Mucosa of rectum (tissue), 2 donors: ENCODE measurements at regions not wholly inside any gene's neighbourhood (a gene's known extent, or its start where the extent isn't known, plus 50 kb on each side); places are given as distances from the start of the nearest gene placed in this dataset.

ENCODE experiments used
- H3K27ac ChIP-seq, 2 donors: one replicate each; pipeline ENCODE4 v1.7.0; 2013; ENCODE audit warnings: inconsistent platforms in 2 of 2, low read depth in 2 of 2, low read length in 2 of 2
- H3K27me3 ChIP-seq, 2 donors: one replicate each; pipeline ENCODE4 v1.7.0; 2013; ENCODE audit warnings: low read length in 2 of 2; ENCODE audit not compliant: control insufficient read depth in 2 of 2, insufficient read depth in 2 of 2
- H3K36me3 ChIP-seq, 2 donors: one replicate each; pipeline ENCODE4 v1.7.0; 2013; ENCODE audit warnings: low read length in 2 of 2; ENCODE audit not compliant: control insufficient read depth in 2 of 2, insufficient read depth in 2 of 2
- H3K4me1 ChIP-seq, 2 donors: one replicate each; pipeline ENCODE4 v1.7.0; 2013; ENCODE audit warnings: low read length in 2 of 2, mild to moderate bottlenecking in 1 of 2; ENCODE audit not compliant: control insufficient read depth in 2 of 2, insufficient read depth in 2 of 2
- H3K4me3 ChIP-seq, 2 donors: one replicate each; pipeline ENCODE4 v1.7.0; 2013; ENCODE audit warnings: low read length in 2 of 2
- H3K9ac ChIP-seq, 2 donors: one replicate each; pipeline ENCODE4 v1.7.0; 2013; ENCODE audit warnings: low read length in 2 of 2, low read depth in 1 of 2, mild to moderate bottlenecking in 1 of 2
- H3K9me3 ChIP-seq, 2 donors: one replicate each; pipeline ENCODE4 v1.7.0; 2013; ENCODE audit warnings: low read length in 2 of 2; ENCODE audit not compliant: control insufficient read depth in 2 of 2
- donor health status: healthy.
- donor health status: Normal muscosa, but diverticular disease.

DNA sequence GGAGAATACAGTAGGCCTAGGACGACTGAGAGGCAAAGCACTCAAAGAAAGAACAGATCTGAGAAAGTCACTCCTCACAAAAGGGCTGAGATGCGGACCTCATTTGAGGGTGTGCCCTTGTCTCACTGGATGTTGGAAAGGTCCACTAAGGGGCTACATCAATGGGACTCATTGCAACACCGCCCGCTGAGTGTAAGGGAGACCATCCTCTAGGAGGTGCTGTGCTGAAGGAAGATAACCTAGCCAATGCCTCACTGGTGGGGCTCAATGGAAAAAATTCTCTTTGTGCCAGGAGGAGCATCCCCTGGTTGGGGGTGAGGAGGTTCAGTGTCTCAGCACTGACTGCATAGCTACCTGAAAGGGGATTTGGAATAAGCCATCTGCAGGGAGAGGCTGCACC is 758.7 kb upstream of the CELF2 start:
- Histone ChIP-seq H3K27me3 (no peaks in the 10 kb centered on the region), H3K9me3 (peaks cover 2% of the 10 kb centered on the region in 2 donors), H3K9ac (no peak overlapping the region), H3K4me1 (no peaks in the 10 kb centered on the region), H3K4me3 (no peak overlapping the region), H3K36me3 (no peaks in the 10 kb centered on the region), H3K27ac (no peak overlapping the region)

DNA sequence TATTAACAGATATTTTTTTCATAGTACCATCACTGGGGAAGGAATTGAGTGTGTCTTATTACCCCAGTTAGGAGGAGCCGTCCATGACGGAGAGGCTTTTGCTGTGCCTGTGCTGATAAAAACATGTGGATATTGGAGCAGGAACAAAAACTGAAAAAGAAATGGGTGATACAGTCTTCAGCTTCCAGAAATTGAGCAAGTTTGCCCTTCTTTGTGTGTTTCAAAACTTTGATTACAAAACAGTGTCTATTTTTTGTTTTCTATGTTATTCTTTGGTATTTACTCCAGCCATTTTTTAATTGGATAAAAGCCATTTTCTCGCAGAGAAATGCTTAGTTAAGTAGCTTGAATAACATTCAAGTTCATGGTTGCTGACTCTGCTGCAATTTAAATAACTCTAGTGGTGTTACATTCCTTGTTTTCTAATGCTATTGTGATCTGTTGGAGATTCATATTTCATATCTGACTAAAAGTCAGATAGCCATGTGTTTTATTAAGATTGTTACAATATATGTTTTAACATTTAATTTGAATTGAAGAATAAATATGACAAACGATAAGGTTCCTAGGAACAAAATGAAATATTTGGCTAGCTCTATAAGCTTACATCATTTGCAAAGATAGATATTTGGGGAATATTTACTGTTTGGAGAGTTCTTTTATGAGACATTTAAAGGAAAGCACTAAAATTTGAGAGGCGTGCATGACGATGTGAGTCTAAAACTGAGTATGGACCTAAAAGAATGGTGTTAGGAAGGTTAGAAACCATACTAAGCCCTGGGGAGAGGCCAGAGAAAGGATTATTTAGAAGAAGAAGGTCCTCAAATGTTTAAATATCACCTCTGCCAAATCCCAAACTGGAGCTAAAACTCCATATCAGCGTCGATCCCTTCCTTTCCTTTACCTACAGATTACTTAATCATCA is 747.3 kb upstream of the CELF2 start:
- Histone ChIP-seq H3K9ac (no peak overlapping the region), H3K27me3 (no peaks in the 10 kb centered on the region), H3K27ac (no peak overlapping the region), H3K4me1 (no peaks in the 10 kb centered on the region), H3K4me3 (no peak overlapping the region), H3K36me3 (no peaks in the 10 kb centered on the region), H3K9me3 (no peaks in the 10 kb centered on the region)

DNA sequence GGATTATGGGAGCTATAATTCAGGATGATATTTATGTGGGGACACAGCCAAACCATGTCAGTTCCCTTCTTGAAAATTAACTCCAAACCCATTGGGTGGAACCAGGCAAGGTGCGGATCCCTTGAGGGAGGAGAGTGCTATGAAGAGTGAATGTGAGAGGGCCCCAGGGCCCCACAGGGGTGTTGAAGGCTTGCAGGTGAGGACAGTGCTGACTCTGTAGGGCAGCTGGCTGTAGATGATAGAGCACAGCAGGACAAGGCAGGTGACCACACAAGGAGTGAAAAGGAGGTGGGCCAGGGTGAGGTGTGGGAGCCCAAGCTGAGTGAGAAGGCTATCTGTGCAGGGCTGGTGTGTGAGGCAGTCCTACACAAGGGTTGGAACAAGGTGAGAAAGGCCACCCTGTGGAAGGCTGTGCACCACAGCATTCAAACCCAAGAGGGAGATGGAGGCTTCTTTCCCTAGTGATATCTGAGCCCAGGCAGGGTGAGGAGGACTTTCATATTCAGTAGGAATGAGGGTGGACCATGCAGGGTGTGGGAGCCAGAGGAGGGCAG is 746.0 kb upstream of the CELF2 start:
- Histone ChIP-seq H3K27me3 (no peaks in the 10 kb centered on the region), H3K9me3 (no peaks in the 10 kb centered on the region), H3K9ac (no peak overlapping the region), H3K27ac (no peak overlapping the region), H3K4me1 (no peaks in the 10 kb centered on the region), H3K4me3 (no peak overlapping the region), H3K36me3 (no peaks in the 10 kb centered on the region)

DNA sequence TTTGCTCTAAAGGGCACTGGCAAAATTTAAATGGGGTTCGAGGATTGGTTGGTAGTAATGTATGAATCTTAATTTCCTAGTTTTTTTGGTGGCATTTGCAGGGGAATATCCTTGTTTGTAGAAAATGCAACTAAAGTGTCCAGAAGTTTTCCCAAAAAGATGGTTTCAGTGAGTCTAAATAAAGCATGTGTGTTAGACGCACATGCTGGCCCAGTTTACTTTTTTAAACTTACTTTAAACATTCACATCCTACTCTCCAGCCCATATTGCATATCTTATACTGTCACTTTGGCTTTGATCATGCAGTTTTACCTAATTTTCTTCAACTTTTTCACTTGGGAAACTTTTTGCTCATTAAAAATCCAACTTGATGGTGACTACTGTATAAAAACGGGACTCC is 744.0 kb upstream of the CELF2 start:
- Histone ChIP-seq H3K4me3 (no peak overlapping the region), H3K4me1 (no peaks in the 10 kb centered on the region), H3K9me3 (no peaks in the 10 kb centered on the region), H3K27ac (no peak overlapping the region), H3K27me3 (no peaks in the 10 kb centered on the region), H3K36me3 (no peaks in the 10 kb centered on the region), H3K9ac (no peak overlapping the region)

DNA sequence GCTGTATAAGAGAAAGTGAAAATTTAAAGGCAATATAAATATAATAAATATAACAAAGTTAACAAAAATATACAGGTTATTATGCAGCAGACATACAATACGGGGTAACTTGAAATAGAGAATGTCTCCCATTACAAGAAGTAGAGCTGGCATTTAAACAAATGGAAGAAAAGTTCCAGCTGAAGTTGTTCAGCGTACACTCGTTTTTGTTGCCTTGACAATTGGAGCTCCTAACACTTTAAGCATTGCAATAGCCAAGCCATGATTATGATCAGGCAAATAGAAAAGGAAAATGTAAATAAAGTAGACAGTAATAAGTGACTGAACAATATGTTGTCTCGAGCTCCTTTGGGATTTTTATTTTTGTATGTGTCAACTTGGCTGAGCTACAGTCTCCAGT is 737.8 kb upstream of the CELF2 start:
- no peak overlapping the region for H3K9ac ChIP-seq
- H3K9me3 ChIP-seq: no peaks in the 10 kb centered on the region
- no peak overlapping the region for H3K27ac ChIP-seq
- H3K27me3 ChIP-seq: no peaks in the 10 kb centered on the region
- no peaks in the 10 kb centered on the region for H3K36me3 ChIP-seq
- H3K4me3 ChIP-seq: no peak overlapping the region
- H3K4me1 ChIP-seq: no peaks in the 10 kb centered on the region

DNA sequence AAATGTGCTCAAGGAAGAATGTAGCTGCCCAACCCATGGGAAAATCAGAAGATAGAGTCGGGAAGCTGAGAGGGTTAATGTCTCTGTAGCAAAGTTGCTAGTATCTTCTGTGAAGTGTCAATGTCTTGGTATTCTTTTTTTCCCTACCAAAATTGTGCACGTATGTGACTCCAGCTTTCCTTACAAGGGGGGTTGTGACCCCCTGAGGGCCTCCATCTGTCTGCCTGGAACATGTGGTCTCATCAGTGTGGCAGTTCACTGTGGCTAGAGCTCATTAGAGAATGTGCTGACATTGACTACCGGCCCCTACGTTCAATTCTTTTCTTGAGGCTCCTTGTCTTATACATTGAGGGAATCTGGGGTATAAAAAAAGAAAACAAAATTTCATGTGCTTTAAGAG is 725.2 kb upstream of the CELF2 start:
- Histone ChIP-seq H3K36me3 (no peaks in the 10 kb centered on the region), H3K9me3 (no peaks in the 10 kb centered on the region), H3K9ac (no peak overlapping the region), H3K4me3 (no peak overlapping the region), H3K27me3 (no peaks in the 10 kb centered on the region), H3K27ac (no peak overlapping the region), H3K4me1 (no peaks in the 10 kb centered on the region)

DNA sequence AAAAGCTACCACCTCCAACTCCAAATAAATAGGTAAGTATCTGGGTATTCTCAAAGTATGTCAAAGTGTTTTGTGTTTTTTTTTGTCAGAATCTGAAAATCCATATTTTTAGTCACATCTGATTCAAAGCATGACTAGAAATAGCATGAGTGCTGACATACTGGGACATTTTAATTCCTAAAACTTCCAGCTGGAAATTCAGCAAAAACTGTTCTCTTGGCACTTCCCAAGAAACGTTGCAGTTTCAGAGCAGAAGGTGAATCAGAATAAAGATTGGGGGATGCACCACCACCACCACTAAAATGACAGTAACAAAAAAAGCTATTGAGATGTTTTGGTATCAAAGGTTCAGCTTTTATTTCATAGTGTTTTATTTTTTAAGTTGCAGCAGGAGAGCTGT is 724.6 kb upstream of the CELF2 start:
- Histone ChIP-seq H3K4me3 (no peak overlapping the region), H3K36me3 (no peaks in the 10 kb centered on the region), H3K9me3 (no peaks in the 10 kb centered on the region), H3K4me1 (no peaks in the 10 kb centered on the region), H3K9ac (no peak overlapping the region), H3K27me3 (no peaks in the 10 kb centered on the region), H3K27ac (no peak overlapping the region)

DNA sequence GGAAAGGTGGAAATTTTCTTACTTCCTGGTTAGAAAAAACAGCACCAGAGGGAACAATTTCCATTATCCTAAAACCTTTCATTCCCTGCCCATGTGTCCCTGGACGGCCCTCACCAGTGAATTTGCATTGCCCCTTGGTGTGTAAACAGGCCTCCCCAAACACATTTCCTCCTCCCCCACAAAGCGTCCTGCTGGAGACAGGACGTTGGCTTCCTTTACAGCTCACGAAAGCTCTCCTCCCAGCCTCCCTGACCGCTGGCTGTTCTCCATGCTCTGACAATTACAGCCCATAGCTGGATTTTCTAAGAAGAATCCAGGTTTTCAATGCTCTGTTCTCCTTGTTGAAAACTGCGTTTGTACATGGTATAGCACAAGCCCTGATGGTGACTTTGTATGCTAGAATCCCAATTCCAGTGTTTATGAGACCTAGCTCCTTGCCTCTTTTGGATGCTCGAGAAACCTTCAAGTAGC is 724.2 kb upstream of the CELF2 start:
- Histone ChIP-seq H3K4me3 (no peak overlapping the region), H3K9me3 (no peaks in the 10 kb centered on the region), H3K27ac (no peak overlapping the region), H3K4me1 (no peaks in the 10 kb centered on the region), H3K36me3 (no peaks in the 10 kb centered on the region), H3K27me3 (no peaks in the 10 kb centered on the region), H3K9ac (no peak overlapping the region)

DNA sequence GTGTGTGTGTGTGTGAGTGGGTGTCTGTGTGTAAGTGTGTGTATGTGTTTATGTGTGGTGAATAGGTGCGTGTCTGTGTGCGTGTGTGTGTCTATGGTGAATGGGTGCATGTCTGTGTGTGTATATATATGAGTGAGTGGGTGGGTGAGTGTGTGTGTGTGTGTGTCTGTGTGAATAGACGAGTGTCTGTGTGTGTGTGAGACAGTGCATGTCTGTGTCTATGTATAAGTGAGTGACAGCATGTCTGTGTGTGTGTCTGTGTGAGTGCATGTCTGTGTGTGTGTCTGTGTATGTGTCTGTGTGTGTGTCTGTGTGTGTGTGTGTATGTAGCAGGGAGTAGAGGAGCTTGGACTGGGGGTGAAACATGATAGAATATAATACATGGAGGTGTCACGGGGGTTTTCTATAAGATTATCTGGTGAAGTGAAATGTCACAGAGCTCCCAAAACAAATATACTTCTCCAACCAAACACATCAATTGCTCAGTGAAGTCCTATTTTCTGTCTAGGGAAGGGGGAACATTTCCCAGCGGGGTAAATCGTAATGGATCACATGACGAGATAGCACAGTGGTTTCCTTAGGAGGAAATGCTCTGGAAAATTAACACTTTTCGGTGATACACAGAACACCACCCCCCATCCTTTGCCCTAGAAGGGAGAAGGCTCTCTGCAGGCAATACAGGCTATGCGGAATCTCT is 723.3 kb upstream of the CELF2 start:
- Histone ChIP-seq H3K27ac (no peak overlapping the region), H3K4me1 (no peaks in the 10 kb centered on the region), H3K4me3 (no peak overlapping the region), H3K9ac (no peak overlapping the region), H3K36me3 (no peaks in the 10 kb centered on the region), H3K9me3 (no peaks in the 10 kb centered on the region), H3K27me3 (no peaks in the 10 kb centered on the region)

DNA sequence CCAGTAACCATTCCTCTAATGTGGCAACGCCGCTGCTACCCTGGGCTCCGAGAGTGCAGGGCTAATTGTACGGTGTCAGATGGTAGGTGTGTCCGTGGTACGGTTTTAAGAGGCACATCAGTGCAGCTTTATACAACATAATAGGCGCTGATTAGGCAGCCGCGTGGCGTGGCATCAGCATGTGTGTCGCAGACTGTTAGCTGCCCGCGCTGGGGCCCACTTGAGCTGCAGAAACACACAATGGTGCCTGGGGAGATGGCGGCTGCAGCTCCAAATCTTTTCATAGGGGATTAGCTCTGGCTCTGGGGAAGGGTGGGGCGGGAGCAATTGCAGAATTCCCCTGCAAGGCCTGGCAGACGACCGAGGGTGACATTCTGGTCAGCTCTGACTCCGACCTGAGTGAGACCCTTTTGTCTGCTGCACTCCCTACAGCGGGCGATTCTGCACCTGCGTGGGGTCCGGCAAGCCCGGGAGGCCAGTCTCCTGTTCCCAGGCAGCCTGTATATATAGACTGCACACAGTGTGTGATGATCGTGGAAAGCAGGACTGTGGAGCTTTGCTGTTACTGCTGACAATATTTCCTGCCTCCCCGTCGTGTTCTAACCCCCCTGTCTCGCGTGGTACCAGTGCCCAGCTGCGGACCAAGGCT is 722.7 kb upstream of the CELF2 start:
- Histone ChIP-seq H3K9me3 (no peaks in the 10 kb centered on the region), H3K27me3 (no peaks in the 10 kb centered on the region), H3K9ac (no peak overlapping the region), H3K4me3 (no peak overlapping the region), H3K27ac (no peak overlapping the region), H3K36me3 (no peaks in the 10 kb centered on the region), H3K4me1 (no peaks in the 10 kb centered on the region)
